HG03354 (cell line): ENCODE measurements at regions not wholly inside any gene's neighbourhood (a gene's known extent, or its start where the extent isn't known, plus 50 kb on each side); places are given as distances from the start of the nearest gene placed in this dataset.
"Not testable (repeated sequence)": the region's sequence is repeated elsewhere in the genome, so short reads cannot be mapped to it uniquely, and the experiment has no call there.

ENCODE experiments used
- ATAC-seq: cut with Tn5 transposase; IDR thresholded peaks from one replicate; pipeline ENCODE4 v1.9.1; 2021; ENCODE audit warnings: mild to moderate bottlenecking; ENCODE audit not compliant: unreplicated experiment, poor library complexity, severe bottlenecking

GRCh38 chr2:72078773-72079172 is 68.9 kb downstream of the CYP26B1 start:
- ATAC-seq, result no peak

- no peak for ATAC-seq
These were observed 69.9 kb downstream of the CYP26B1 start for GRCh38 chr2:72077702-72078169.

- not testable (repeated sequence) for ATAC-seq
These were observed 74.3 kb downstream of the CYP26B1 start for GRCh38 chr2:72073373-72073772.

GRCh38 chr2:72064197-72064596 is 83.5 kb downstream of the CYP26B1 start:
- ATAC-seq, result not testable (repeated sequence)

GRCh38 chr2:72062336-72062735 is 85.3 kb downstream of the CYP26B1 start:
- no peak for ATAC-seq

GRCh38 chr2:72057308-72057707 is 90.4 kb downstream of the CYP26B1 start:
- ATAC-seq, result no peak

GRCh38 chr2:72051971-72052505 is 95.6 kb downstream of the CYP26B1 start:
- no peak for ATAC-seq

GRCh38 chr2:72051204-72051603 is 96.5 kb downstream of the CYP26B1 start:
- ATAC-seq, result no peak

GRCh38 chr2:72050734-72051133 is 96.9 kb downstream of the CYP26B1 start:
- no peak for ATAC-seq

- no peak for ATAC-seq
These were observed 98.7 kb downstream of the CYP26B1 start for GRCh38 chr2:72048881-72049477.

- ATAC-seq, result no peak
These were observed 103.7 kb downstream of the CYP26B1 start for GRCh38 chr2:72043985-72044384.

- no peak for ATAC-seq
These were observed 106.0 kb downstream of the CYP26B1 start for GRCh38 chr2:72041638-72042111.

GRCh38 chr2:72040629-72041571 is 106.8 kb downstream of the CYP26B1 start:
- ATAC-seq, result no peak

- ATAC-seq, result no peak
These were observed 109.1 kb downstream of the CYP26B1 start for GRCh38 chr2:72038524-72038923.

- no peak for ATAC-seq
These were observed 110.4 kb downstream of the CYP26B1 start for GRCh38 chr2:72037261-72037666.

- no peak for ATAC-seq
These were observed 111.1 kb downstream of the CYP26B1 start for GRCh38 chr2:72036595-72036994.

- no peak for ATAC-seq
These were observed 111.5 kb downstream of the CYP26B1 start for GRCh38 chr2:72036173-72036545.

GRCh38 chr2:72035518-72036172 is 112.0 kb downstream of the CYP26B1 start:
- ATAC-seq, result no peak

- ATAC-seq, result no peak
These were observed 113.1 kb downstream of the CYP26B1 start for GRCh38 chr2:72034353-72035095.
